ENCODE measurements at regions not wholly inside any gene's neighbourhood (a gene's known extent, or its start where the extent isn't known, plus 50 kb on each side); places are given as distances from the start of the nearest gene placed in this dataset.

DNA sequence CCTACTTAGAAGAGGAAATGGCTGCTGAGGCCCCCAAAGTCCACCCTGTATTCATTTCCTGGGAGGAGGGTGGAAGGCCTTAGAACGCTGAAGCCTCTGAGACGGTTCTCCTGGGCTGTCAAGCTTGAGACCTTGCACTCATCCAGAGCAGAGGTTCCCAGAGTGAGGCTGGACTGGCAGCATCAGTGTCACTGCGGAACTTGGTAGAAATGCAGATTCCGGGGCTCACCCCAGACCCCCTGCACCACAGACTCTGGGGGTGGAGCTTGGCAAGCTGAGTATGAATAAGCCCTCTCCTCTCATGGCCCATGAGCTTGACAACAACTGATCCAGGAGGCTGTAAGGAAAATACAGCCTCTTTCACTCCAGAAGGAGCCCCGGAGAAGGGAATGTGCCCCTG, 218.3 kb downstream of the IRF8 start:
- H3K36me3 ChIP-seq (ENCODE audit: control insufficient read depth in 1 of 2, insufficient read depth in 2 of 2, low read length in 2 of 2) = no peaks in the 10 kb centered on the region
- H3K4me3 ChIP-seq (replicated peaks in 1 of 2; ENCODE audit: low read depth in 1 of 2, low read length in 2 of 2) = no peak overlapping the region
- POLR2A ChIA-PET = no interaction called here
- no peak for TF ChIP-seq EZH2 (IDR thresholded peaks at IDR 0.05)
- peaks cover 36% of the 10 kb centered on the region for H3K27me3 ChIP-seq (ENCODE audit: insufficient read depth, low read length)
- H3K9ac ChIP-seq (ENCODE audit: low read length) = no peak overlapping the region
- no peak overlapping the region for H2AFZ ChIP-seq (ENCODE audit: low read depth, low read length, poor library complexity, severe bottlenecking)
- no peaks in the 10 kb centered on the region for H3K9me2 ChIP-seq (ENCODE audit: insufficient read depth)
- H3K4me1 ChIP-seq (ENCODE audit: control insufficient read depth in 1 of 2, insufficient read depth in 2 of 2, low read length in 2 of 2) = no peaks in the 10 kb centered on the region; a peak in 1 of 4 replicates
- intact Hi-C loops (cut with micrococcal nuclease) = no loop called here
- H3K4me2 ChIP-seq (ENCODE audit: low read length) = no peak overlapping the region
- no peak for ATAC-seq
- no peaks in the 10 kb centered on the region for H3K9me3 ChIP-seq (ENCODE audit: control insufficient read depth in 1 of 2, insufficient read depth in 1 of 2, low read depth in 1 of 2, low read length in 2 of 2)
- RAD21 ChIA-PET (ENCODE audit: low non-redundant PET in 1 of 2, low total read pairs in 2 of 2, uncharacterized antibody in 2 of 2, unreplicated experiment in 2 of 2) = no interaction called here
- H3K79me2 ChIP-seq (ENCODE audit: insufficient read depth, low read length) = no peaks in the 10 kb centered on the region
- CTCF ChIA-PET = no interaction called here
- DNase-seq (ENCODE audit: low read depth, low spot score) = no peak
- BruUV-seq (replicated peaks) = no TSS peak
- H4K20me1 ChIP-seq (ENCODE audit: insufficient read depth) = no peaks in the 10 kb centered on the region
- no peak overlapping the region for H3K27ac ChIP-seq (ENCODE audit: low read depth, low read length)

- intact Hi-C loops (cut with micrococcal nuclease) = no loop called here
- Histone ChIP-seq H3K9me2 (ENCODE audit: insufficient read depth) (no peaks in the 10 kb centered on the region), H3K4me2 (ENCODE audit: low read length) (no peak overlapping the region), H3K27me3 (ENCODE audit: insufficient read depth, low read length) (peaks cover 41% of the 10 kb centered on the region), H3K4me3 (replicated peaks in 1 of 2; ENCODE audit: low read depth in 1 of 2, low read length in 2 of 2) (no peak overlapping the region), H3K4me1 (ENCODE audit: control insufficient read depth in 1 of 2, insufficient read depth in 2 of 2, low read length in 2 of 2) (no peaks in the 10 kb centered on the region; a peak in 1 of 4 replicates), H3K9me3 (ENCODE audit: control insufficient read depth in 1 of 2, insufficient read depth in 1 of 2, low read depth in 1 of 2, low read length in 2 of 2) (no peaks in the 10 kb centered on the region), H3K36me3 (ENCODE audit: control insufficient read depth in 1 of 2, insufficient read depth in 2 of 2, low read length in 2 of 2) (no peaks in the 10 kb centered on the region), H3K9ac (ENCODE audit: low read length) (no peak overlapping the region), H4K20me1 (ENCODE audit: insufficient read depth) (no peaks in the 10 kb centered on the region), H2AFZ (ENCODE audit: low read depth, low read length, poor library complexity, severe bottlenecking) (no peak overlapping the region), H3K79me2 (ENCODE audit: insufficient read depth, low read length) (no peaks in the 10 kb centered on the region), H3K27ac (ENCODE audit: low read depth, low read length) (no peak overlapping the region)
- ChIA-PET RAD21 (ENCODE audit: low non-redundant PET in 1 of 2, low total read pairs in 2 of 2, uncharacterized antibody in 2 of 2, unreplicated experiment in 2 of 2) (no interaction called here), CTCF (no interaction called here), POLR2A (interaction anchor here (0.7 kb wide), 1 partner anchor 191 kb away, joined by 4 read pairs; no protein-coding TSS in a partner anchor)
- DNase-seq (ENCODE audit: low read depth, low spot score) = no peak
- BruUV-seq (replicated peaks) = no TSS peak
- no peak for ATAC-seq
- TF ChIP-seq CEBPB (IDR thresholded peaks at IDR 0.05; ENCODE audit: low read depth) = no peak
- TF ChIP-seq MAX (IDR thresholded peaks at IDR 0.05) = no peak
- TF ChIP-seq TCF7L2 (IDR thresholded peaks at IDR 0.05; ENCODE audit: borderline replicate concordance, extremely low read depth, insufficient read depth, insufficient read length) = no peak
- TF ChIP-seq, protein P1, sequence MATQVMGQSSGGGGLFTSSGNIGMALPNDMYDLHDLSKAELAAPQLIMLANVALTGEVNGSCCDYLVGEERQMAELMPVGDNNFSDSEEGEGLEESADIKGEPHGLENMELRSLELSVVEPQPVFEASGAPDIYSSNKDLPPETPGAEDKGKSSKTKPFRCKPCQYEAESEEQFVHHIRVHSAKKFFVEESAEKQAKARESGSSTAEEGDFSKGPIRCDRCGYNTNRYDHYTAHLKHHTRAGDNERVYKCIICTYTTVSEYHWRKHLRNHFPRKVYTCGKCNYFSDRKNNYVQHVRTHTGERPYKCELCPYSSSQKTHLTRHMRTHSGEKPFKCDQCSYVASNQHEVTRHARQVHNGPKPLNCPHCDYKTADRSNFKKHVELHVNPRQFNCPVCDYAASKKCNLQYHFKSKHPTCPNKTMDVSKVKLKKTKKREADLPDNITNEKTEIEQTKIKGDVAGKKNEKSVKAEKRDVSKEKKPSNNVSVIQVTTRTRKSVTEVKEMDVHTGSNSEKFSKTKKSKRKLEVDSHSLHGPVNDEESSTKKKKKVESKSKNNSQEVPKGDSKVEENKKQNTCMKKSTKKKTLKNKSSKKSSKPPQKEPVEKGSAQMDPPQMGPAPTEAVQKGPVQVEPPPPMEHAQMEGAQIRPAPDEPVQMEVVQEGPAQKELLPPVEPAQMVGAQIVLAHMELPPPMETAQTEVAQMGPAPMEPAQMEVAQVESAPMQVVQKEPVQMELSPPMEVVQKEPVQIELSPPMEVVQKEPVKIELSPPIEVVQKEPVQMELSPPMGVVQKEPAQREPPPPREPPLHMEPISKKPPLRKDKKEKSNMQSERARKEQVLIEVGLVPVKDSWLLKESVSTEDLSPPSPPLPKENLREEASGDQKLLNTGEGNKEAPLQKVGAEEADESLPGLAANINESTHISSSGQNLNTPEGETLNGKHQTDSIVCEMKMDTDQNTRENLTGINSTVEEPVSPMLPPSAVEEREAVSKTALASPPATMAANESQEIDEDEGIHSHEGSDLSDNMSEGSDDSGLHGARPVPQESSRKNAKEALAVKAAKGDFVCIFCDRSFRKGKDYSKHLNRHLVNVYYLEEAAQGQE (IDR thresholded peaks at IDR 0.05; ENCODE audit: low read depth) = no peak
- TF ChIP-seq ELF1 (IDR thresholded peaks at IDR 0.05; ENCODE audit: borderline replicate concordance, low read depth) = no peak
- no peak for TF ChIP-seq SRF (IDR thresholded peaks at IDR 0.05; ENCODE audit: low read depth)
- TF ChIP-seq CBX3 (IDR thresholded peaks at IDR 0.05; ENCODE audit: low read depth) = no peak
- no peak for TF ChIP-seq EGR1 (IDR thresholded peaks at IDR 0.05; ENCODE audit: low read depth)
- TF ChIP-seq RAD21 (IDR thresholded peaks at IDR 0.05; ENCODE audit: low read depth) = no peak
- TF ChIP-seq SIN3A (IDR thresholded peaks at IDR 0.05; ENCODE audit: low read depth) = no peak
- TF ChIP-seq, protein P2, sequence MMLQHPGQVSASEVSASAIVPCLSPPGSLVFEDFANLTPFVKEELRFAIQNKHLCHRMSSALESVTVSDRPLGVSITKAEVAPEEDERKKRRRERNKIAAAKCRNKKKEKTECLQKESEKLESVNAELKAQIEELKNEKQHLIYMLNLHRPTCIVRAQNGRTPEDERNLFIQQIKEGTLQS (IDR thresholded peaks at IDR 0.05) = no peak
- TF ChIP-seq JUND (IDR thresholded peaks at IDR 0.05) = no peak
- TF ChIP-seq SP1 (IDR thresholded peaks at IDR 0.05; ENCODE audit: low read depth) = no peak
- TF ChIP-seq ZFX (IDR thresholded peaks at IDR 0.05) = no peak
- TF ChIP-seq FOSL1 (IDR thresholded peaks at IDR 0.05; ENCODE audit: low read depth) = no peak
- TF ChIP-seq EZH2phosphoT487 (IDR thresholded peaks at IDR 0.05; ENCODE audit: borderline replicate concordance) = no peak
- TF ChIP-seq, protein P3, sequence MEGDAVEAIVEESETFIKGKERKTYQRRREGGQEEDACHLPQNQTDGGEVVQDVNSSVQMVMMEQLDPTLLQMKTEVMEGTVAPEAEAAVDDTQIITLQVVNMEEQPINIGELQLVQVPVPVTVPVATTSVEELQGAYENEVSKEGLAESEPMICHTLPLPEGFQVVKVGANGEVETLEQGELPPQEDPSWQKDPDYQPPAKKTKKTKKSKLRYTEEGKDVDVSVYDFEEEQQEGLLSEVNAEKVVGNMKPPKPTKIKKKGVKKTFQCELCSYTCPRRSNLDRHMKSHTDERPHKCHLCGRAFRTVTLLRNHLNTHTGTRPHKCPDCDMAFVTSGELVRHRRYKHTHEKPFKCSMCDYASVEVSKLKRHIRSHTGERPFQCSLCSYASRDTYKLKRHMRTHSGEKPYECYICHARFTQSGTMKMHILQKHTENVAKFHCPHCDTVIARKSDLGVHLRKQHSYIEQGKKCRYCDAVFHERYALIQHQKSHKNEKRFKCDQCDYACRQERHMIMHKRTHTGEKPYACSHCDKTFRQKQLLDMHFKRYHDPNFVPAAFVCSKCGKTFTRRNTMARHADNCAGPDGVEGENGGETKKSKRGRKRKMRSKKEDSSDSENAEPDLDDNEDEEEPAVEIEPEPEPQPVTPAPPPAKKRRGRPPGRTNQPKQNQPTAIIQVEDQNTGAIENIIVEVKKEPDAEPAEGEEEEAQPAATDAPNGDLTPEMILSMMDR (IDR thresholded peaks at IDR 0.05 in 2 of 3, conservative IDR thresholded peaks at IDR 0.05 in 1 of 3; ENCODE audit: borderline replicate concordance in 1 of 3, insufficient read depth in 1 of 3, low read depth in 2 of 3, low read length in 2 of 3) = no peak
- TF ChIP-seq POLR2A (IDR thresholded peaks at IDR 0.05; ENCODE audit: borderline replicate concordance, extremely low read depth, insufficient read depth, insufficient read length) = no peak
Measured at GRCh38 chr16:86117756-86118155, 218.8 kb downstream of the IRF8 start.
